ENCODE measurements at regions not wholly inside any gene's neighbourhood (a gene's known extent, or its start where the extent isn't known, plus 50 kb on each side); places are given as distances from the start of the nearest gene placed in this dataset.
"Not testable (repeated sequence)": the region's sequence is repeated elsewhere in the genome, so short reads cannot be mapped to it uniquely, and the experiment has no call there.

DNA sequence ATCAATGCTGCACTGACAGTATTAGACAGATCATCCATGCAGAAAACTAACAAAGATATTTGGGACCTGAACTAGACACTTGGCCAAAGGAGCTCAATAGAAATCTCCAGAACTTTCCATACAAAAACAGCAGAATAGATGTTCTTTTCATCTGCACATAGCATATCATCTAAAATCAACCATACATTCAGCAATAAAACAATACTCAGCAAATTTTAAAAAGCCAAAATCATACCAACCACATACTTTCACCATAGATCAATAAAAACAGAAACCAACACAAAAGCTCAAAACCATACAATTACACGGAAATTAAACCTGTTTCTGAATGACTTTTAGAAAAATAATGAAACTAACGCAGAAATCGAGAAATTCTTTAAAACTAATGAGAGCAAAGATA, 592.6 kb downstream of the SLITRK5 start:
- FAIRE-seq (no peak), DNase-seq (ENCODE audit: insufficient read length, low spot score) (no peak)
- TF ChIP-seq, protein P1, sequence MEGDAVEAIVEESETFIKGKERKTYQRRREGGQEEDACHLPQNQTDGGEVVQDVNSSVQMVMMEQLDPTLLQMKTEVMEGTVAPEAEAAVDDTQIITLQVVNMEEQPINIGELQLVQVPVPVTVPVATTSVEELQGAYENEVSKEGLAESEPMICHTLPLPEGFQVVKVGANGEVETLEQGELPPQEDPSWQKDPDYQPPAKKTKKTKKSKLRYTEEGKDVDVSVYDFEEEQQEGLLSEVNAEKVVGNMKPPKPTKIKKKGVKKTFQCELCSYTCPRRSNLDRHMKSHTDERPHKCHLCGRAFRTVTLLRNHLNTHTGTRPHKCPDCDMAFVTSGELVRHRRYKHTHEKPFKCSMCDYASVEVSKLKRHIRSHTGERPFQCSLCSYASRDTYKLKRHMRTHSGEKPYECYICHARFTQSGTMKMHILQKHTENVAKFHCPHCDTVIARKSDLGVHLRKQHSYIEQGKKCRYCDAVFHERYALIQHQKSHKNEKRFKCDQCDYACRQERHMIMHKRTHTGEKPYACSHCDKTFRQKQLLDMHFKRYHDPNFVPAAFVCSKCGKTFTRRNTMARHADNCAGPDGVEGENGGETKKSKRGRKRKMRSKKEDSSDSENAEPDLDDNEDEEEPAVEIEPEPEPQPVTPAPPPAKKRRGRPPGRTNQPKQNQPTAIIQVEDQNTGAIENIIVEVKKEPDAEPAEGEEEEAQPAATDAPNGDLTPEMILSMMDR (IDR thresholded peaks at IDR 0.05; ENCODE audit: insufficient read depth, missing control alignments): no peak

- FAIRE-seq: no peak
- TF ChIP-seq, protein P1 (IDR thresholded peaks at IDR 0.05; ENCODE audit: insufficient read depth, missing control alignments): no peak
- no peak for DNase-seq (ENCODE audit: insufficient read length, low spot score)
Observed at GRCh38 chr13:88281841-88282240, 610.7 kb downstream of the SLITRK5 start.

DNA sequence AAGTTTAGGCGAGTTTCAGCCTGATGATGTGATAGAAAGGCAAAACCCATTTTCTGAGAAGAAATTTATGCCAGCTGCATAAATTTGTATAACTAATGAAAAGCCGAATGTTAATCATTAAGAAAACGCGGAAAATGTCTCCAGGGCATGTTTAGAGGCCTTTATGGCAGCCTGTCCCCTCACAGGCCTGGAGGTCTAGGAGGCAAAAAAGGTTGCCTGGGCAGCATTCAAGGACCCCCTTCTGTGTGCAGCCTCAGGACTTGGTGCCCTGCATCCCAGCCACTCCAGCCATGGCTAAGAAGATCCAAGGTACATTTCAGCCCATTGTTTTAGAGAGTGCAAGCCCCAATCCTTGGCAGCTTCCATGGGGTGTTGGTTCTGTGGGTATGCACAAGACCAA, 614.2 kb downstream of the SLITRK5 start:
- TF ChIP-seq, protein P1 (IDR thresholded peaks at IDR 0.05; ENCODE audit: insufficient read depth, missing control alignments): no peak
- FAIRE-seq (no peak), DNase-seq (ENCODE audit: insufficient read length, low spot score) (no peak)

DNA sequence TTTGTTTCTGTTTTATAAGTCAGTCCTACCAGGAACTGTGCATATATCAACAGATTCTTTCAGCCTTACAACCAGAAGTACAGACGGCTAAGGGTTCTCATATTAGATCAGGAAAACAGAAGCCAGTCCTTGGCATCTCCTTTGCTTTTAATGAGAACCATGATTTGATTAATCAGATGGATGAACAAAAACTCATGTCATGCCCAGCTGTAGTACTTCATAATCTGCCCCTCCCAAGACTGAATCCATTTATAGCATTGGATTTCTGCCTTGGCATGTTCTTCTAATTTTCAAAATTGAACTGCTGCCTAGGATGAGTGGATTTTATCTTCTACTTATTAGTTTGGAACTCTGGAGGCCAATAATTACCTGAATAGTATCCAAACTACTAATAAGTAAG, 617.2 kb downstream of the SLITRK5 start:
- no peak for FAIRE-seq
- TF ChIP-seq, protein P1 (IDR thresholded peaks at IDR 0.05; ENCODE audit: insufficient read depth, missing control alignments): no peak
- no peak for DNase-seq (ENCODE audit: insufficient read length, low spot score)

GRCh38 chr13:88291731-88292130, 620.6 kb downstream of the SLITRK5 start:
- not testable (repeated sequence) for FAIRE-seq; DNase-seq (ENCODE audit: insufficient read length, low spot score)

DNA sequence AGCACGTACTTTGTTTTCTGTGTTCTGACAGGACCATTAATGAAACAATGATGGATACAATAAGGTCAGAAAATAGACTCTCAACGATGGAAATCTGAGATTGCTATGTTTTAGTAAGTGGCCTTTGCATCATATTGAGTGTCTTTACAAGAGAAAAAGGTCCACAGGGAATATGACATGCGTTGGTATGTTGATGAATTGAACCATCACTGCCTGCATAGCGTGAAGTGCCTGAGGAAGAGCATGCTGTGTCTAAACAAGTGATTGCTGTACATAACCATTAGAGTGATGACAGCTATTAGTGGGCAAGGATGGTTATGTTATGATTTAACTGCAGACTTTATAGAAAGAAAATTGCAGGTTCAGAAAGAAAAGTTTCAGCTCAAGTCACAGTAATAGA, 623.2 kb downstream of the SLITRK5 start:
- TF ChIP-seq, protein P1 (IDR thresholded peaks at IDR 0.05; ENCODE audit: insufficient read depth, missing control alignments): no peak
- DNase-seq (ENCODE audit: insufficient read length, low spot score) (no peak), FAIRE-seq (no peak)

DNA sequence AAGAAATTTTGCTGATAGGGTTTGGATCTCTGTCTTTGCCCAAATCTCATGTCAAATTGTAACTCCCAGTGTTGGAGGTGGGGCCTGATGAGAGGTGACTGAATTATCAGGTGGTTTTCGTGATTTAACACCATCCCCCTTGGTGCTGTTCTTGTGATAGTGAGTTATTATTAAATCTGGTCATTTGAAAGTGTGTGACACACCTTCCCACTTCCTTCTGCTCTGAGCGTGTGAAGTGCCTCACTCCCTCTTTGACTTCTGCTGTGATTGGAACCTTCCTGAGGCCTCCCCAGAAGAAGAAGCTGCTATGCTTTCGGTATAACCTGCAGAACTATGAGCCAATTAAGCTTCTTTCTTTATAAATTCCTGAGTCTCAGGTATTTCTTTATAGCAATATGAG, 632.0 kb downstream of the SLITRK5 start:
- FAIRE-seq: no peak
- TF ChIP-seq, protein P1 (IDR thresholded peaks at IDR 0.05; ENCODE audit: insufficient read depth, missing control alignments): no peak
- no peak for DNase-seq (ENCODE audit: insufficient read length, low spot score)

- no peak for FAIRE-seq
- TF ChIP-seq, protein P1 (IDR thresholded peaks at IDR 0.05; ENCODE audit: insufficient read depth, missing control alignments): no peak
- DNase-seq (ENCODE audit: insufficient read length, low spot score): no peak
Observed at GRCh38 chr13:88303605-88304004, 632.4 kb downstream of the SLITRK5 start.
